HG03565 (cell line): ENCODE measurements at regions not wholly inside any gene's neighbourhood (a gene's known extent, or its start where the extent isn't known, plus 50 kb on each side); places are given as distances from the start of the nearest gene placed in this dataset.
"Not testable (repeated sequence)": the region's sequence is repeated elsewhere in the genome, so short reads cannot be mapped to it uniquely, and the experiment has no call there.

Experiments
- ATAC-seq: cut with Tn5 transposase; IDR thresholded peaks from one replicate; pipeline ENCODE4 v1.9.1; 2021; ENCODE audit warnings: mild to moderate bottlenecking, moderate library complexity; ENCODE audit not compliant: unreplicated experiment

DNA sequence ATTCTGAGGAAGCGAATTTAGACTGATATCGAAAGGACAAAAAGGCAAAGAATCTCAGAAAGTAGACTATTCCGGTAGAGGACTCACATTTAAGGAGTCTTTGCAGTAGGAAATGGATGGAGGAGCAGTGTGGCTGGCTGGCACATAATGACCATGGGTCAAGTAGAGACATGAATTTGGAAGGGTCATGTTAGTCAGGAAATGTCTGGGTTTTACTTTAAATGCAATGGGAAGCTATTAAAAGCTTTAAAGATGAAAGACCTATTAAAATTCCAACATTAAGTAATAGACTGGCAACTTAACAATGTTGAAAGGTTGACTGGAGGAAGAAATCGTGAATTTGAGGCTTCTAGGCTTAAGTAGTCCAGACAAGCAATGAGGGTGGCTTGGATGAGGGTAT lies 90.0 kb upstream of the SEMA3C start:
- ATAC-seq = no peak

DNA sequence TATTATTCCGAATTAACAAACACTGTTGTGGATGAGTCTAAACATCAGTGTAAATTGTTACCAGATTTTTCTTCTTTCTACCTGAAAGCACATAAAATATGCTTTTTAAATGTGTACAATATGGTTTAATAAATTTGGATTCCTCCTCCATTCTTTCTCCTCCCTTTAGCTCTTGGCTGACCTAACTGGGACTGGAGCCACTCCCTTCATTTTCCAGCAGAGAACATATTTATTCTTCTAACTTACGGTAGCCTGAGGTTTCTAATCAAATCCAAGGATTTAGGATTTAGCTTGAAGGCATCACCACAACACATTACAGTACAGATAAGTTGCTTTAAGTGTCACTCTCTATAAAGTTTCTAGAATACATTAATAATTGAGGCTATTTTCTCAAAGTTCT lies 88.2 kb upstream of the SEMA3C start:
- ATAC-seq = no peak

DNA sequence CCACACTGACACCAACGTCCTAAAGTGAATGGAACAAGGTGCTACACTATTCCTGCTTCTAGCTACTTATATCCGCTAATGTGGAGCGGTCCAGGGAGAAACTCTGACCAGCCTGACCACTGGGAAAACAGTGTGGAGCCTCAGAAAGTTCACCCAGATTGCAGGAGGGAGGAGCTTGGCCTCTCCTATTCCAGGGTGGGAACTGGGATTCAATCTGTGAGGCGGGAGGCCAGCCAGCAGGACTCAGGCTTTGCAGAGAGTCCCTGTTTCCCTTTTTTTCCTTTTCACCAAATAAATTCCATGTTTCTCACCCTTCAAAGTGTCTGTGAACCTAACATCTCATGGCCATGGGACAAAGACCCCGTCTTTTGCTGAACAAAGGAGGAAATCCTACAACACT lies 86.4 kb upstream of the SEMA3C start:
- no peak for ATAC-seq

- ATAC-seq = no peak
Measured at GRCh38 chr7:81004098-81004497, 85.2 kb upstream of the SEMA3C start.

DNA sequence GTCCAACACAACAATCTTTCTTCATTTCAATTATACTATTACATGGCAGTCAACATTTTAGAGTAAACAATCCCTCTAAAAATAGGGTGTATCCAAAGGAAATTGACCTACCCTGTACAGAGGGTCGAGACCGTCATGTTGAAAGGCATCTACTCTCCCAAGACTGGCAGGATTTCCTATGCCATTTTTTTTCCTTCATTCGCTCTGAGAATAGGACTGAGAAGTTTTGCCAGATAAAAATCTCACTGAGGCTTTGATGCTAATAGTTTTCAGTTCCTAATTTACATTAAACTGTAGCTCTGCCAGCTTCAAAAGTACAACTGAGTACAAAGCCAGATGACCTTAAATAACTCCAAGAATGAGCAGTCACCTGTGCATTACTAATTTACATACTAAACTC lies 84.5 kb upstream of the SEMA3C start:
- ATAC-seq = no peak

GRCh38 chr7:81002421-81002820 lies 83.6 kb upstream of the SEMA3C start:
- ATAC-seq = no peak

GRCh38 chr7:80999771-81000170 lies 80.9 kb upstream of the SEMA3C start:
- no peak for ATAC-seq

- no peak for ATAC-seq
Measured at GRCh38 chr7:80999100-80999499, 80.2 kb upstream of the SEMA3C start.

- no peak for ATAC-seq
Measured at GRCh38 chr7:80997841-80998240, 79.0 kb upstream of the SEMA3C start.

- not testable (repeated sequence) for ATAC-seq
Measured at GRCh38 chr7:80996236-80996635, 77.4 kb upstream of the SEMA3C start.

DNA sequence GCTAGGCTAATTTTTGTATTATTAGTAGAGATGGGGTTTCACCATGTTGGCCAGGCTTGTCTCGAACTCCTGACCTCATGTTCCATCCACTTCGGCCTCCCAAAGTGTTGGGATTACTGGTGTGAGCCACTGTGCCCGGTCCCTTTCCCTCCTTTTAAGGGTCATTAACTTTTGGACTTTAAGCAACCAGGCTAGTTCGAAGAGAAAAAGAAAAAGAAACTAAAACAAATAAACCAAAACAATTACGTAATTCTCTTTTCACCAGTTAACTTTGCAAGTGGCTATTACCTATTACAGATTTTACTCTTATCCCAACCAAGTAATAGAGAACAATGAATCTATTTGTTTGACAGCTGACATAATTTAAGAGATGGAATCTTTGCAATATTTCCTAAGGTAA lies 72.8 kb upstream of the SEMA3C start:
- ATAC-seq = no peak

- no peak for ATAC-seq
Measured at GRCh38 chr7:80984619-80985018, 65.8 kb upstream of the SEMA3C start.

DNA sequence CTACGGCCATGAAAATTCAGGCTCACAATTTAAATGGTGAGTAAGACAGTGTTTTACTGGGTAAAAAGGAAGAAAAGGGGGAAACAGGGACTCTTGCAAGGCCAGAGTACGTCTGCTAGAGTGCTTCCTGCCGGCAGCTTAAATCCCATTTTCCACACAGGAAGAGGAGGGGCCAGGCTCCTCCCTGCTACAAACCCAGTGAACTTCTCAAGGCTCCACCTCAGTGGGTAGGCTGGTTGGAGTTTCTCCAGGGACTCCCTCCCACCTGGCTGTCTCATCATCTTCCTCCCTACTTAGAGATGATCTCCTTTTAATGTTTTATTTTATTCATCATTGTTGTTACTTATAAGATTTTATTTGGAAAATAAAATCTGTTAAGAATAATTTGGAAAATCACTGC lies 62.6 kb upstream of the SEMA3C start:
- no peak for ATAC-seq

DNA sequence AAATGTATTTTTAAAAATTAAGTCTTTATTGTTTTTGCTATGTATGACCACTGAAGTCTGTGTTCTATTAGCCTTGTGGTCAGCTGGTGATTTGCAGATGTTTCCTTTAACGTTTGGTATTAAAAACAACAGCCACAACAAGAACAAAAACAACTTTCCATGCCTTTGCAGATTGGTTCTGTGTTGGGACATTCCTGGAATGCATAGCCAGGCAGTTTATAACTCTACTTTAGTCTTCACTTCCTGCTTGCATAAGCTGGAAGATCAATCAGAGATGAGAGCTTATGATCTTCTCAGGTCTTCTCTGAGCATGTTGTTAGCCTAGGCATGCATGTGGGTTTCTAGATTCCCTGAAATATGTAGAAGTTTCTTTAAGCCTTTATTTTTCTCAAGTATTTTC lies 58.9 kb upstream of the SEMA3C start:
- ATAC-seq = no peak

- no peak for ATAC-seq
Measured at GRCh38 chr7:80974396-80975358, 55.8 kb upstream of the SEMA3C start.

- ATAC-seq = no peak
Measured at GRCh38 chr7:80971225-80971624, 52.4 kb upstream of the SEMA3C start.
